ENCODE measurements at regions not wholly inside any gene's neighbourhood (a gene's known extent, or its start where the extent isn't known, plus 50 kb on each side); places are given as distances from the start of the nearest gene placed in this dataset.

DNA sequence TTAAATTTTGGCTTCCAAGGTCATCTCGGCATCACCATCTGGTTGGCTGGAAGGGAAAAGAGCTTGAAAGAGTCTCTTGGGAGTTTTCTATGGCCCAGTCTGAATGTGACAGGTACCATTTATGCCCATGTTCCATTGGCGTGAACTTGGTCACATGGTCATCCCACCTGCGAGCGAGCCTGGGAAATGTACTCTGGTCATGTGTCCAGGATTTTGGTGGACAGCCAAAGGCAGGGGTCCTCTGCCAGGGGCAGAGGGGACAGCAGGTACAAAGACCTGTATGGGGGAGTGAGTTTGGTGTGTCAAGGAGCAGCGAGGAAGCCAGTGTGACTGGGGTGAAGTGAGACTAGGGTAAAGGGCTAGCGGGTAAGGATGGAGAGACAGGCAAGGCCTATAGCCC is 112.6 kb downstream of the CDC5L start:
- Histone ChIP-seq H3K4me1 (ENCODE audit: control insufficient read depth, insufficient read depth, low read length, poor library complexity, severe bottlenecking) (no peaks in the 10 kb centered on the region), H3K36me3 (ENCODE audit: control insufficient read depth, insufficient read depth, low read length) (no peaks in the 10 kb centered on the region), H3K27ac (ENCODE audit: low read depth, low read length, severe bottlenecking) (no peak overlapping the region), H3K4me3 (ENCODE audit: extremely low read depth, insufficient read depth, low read length, poor library complexity, severe bottlenecking) (no peak overlapping the region), H3K9me3 (ENCODE audit: control insufficient read depth, low read length) (no peaks in the 10 kb centered on the region)
- WGBS, 2 experiments (ENCODE audit: insufficient coverage in 2 of 2): 96 to 97% methylated on average over 4 to 5 of the region's 6 CpGs

DNA sequence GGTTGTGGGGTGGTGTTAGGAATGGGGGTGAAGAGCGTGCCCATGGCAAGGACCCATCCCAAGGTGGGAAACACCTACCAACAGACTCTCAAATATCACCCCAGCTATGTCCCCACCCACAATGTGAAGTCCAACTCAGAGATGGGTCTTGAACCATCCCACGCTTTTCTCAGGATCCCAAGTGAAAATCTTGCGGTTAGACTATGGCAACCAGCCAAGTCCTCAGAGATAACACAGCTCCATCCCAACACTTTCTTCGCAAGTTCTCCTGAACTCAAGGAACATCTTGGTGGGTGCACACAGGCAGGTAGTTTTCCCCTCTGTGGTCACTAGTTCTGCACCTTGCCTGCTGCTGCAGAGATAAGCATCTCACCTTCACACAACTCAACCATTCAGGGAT is 116.0 kb downstream of the CDC5L start:
- no peaks in the 10 kb centered on the region for H3K36me3 ChIP-seq (ENCODE audit: control insufficient read depth, insufficient read depth, low read length)
- H3K4me1 ChIP-seq (ENCODE audit: control insufficient read depth, insufficient read depth, low read length, poor library complexity, severe bottlenecking): no peaks in the 10 kb centered on the region
- H3K27ac ChIP-seq (ENCODE audit: low read depth, low read length, severe bottlenecking): no peak overlapping the region
- 80 to 100% methylated on average over 2 to 3 of the region's 4 CpGs for WGBS, 2 experiments (ENCODE audit: insufficient coverage in 2 of 2)
- no peak overlapping the region for H3K4me3 ChIP-seq (ENCODE audit: extremely low read depth, insufficient read depth, low read length, poor library complexity, severe bottlenecking)
- no peaks in the 10 kb centered on the region for H3K9me3 ChIP-seq (ENCODE audit: control insufficient read depth, low read length)

DNA sequence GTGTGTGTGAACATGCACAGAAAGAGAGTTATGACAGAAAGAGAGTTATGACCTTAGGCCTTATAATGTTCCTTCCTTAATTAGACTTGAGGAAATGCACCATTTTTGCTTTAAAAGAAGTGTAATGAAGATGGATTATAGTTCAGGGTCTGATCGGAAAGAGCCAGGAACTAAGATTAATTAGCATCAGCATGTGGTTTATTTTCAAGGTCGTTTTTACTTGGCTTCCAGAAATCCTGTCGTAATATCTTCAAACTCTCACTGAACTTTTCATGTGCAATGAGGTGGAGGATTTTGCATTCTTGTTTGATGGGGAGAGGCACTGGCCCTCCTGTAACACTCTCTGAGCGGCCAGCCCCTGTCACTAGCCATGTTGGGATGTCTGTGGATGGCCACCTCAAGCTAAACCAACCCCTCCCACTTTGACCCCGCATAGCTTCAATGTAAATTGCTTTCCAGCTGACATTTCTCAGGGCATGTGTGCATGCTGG is 116.8 kb downstream of the CDC5L start:
- Histone ChIP-seq H3K36me3 (ENCODE audit: control insufficient read depth, insufficient read depth, low read length) (no peaks in the 10 kb centered on the region), H3K27ac (ENCODE audit: low read depth, low read length, severe bottlenecking) (no peak overlapping the region), H3K9me3 (ENCODE audit: control insufficient read depth, low read length) (no peaks in the 10 kb centered on the region), H3K4me1 (ENCODE audit: control insufficient read depth, insufficient read depth, low read length, poor library complexity, severe bottlenecking) (no peaks in the 10 kb centered on the region), H3K4me3 (ENCODE audit: extremely low read depth, insufficient read depth, low read length, poor library complexity, severe bottlenecking) (no peak overlapping the region)
- whole genome bisulfite sequencing, 2 experiments (ENCODE audit: insufficient coverage in 2 of 2): 89 to 100% methylated on average over 1 of the region's 5 CpGs

DNA sequence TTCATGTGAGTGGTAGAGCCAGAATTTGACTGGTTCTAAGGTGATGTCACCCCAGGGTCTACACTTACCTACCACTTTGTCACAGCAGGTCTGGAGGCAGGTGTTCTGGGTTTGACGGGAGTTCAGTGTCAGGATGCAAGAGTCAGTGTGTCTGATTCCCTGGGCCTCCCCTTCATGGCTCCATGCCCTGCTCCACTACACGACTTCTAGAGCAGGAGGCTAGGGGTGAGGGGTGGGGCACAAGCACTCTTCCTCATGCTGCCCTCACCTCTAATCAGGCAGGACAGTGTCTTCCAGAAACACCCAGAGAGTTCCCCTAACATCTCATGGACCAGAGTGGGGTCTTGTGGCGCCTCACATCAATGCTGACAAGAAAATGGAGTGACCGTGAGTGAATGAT is 118.2 kb downstream of the CDC5L start:
- WGBS, 2 experiments (ENCODE audit: insufficient coverage in 2 of 2): 78 to 100% methylated on average over 2 to 3 of the region's 4 CpGs
- no peak overlapping the region for H3K4me3 ChIP-seq (ENCODE audit: extremely low read depth, insufficient read depth, low read length, poor library complexity, severe bottlenecking)

DNA sequence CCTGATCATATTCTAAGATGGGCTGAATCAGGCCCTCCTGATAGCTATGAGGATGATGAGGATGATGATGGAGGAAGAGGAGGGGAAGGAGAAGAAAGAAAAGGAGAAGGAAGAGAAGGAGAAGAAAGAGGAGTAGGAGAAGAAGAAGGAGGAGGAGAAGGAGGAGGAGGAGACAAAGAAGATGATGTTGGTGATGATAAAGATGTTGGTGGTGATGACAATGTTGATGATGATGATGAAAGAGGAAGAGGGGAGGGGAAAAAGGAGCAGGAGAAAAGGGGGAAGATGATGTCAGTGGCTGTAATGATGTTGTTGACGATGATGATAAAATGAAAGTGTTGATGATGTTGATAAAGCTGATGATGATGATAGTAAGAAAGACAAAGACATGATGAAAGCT is 119.5 kb downstream of the CDC5L start:
- H3K9me3 ChIP-seq (ENCODE audit: control insufficient read depth, low read length): no peaks in the 10 kb centered on the region
- no peaks in the 10 kb centered on the region for H3K36me3 ChIP-seq (ENCODE audit: control insufficient read depth, insufficient read depth, low read length)
- H3K4me1 ChIP-seq (ENCODE audit: control insufficient read depth, insufficient read depth, low read length, poor library complexity, severe bottlenecking): no peaks in the 10 kb centered on the region
- H3K27ac ChIP-seq (ENCODE audit: low read depth, low read length, severe bottlenecking): no peak overlapping the region
- no peak overlapping the region for H3K4me3 ChIP-seq (ENCODE audit: extremely low read depth, insufficient read depth, low read length, poor library complexity, severe bottlenecking)
- 88 to 100% methylated on average over 1 of the region's 1 CpG for WGBS, 2 experiments (ENCODE audit: insufficient coverage in 2 of 2)

More for the DNA sequence above, 118.2 kb downstream of the CDC5L start:
- no peaks in the 10 kb centered on the region for H3K4me1 ChIP-seq (ENCODE audit: control insufficient read depth, insufficient read depth, low read length, poor library complexity, severe bottlenecking)
- H3K9me3 ChIP-seq (ENCODE audit: control insufficient read depth, low read length): no peaks in the 10 kb centered on the region
- H3K27ac ChIP-seq (ENCODE audit: low read depth, low read length, severe bottlenecking): no peak overlapping the region
- no peaks in the 10 kb centered on the region for H3K36me3 ChIP-seq (ENCODE audit: control insufficient read depth, insufficient read depth, low read length)

DNA sequence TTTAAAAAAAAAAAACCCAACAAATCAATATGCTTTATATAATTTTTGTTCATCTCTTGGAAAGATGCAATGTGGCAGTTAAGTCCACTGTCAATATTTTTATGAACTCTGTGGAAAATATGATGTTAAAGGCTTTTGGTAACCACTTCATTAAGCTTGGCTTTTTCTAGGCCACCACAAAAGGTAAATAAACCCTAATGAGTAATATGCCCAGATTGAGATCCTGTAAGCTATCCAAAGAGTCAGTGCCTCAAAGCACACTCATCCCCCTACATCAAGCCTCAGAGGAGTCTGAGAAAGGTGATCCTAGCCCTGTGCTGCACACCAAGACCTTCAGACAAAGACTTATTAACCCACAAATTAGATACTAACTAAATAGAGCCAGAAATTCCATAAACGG is 121.1 kb downstream of the CDC5L start:
- Histone ChIP-seq H3K27ac (ENCODE audit: low read depth, low read length, severe bottlenecking) (no peak overlapping the region), H3K36me3 (ENCODE audit: control insufficient read depth, insufficient read depth, low read length) (no peaks in the 10 kb centered on the region), H3K9me3 (ENCODE audit: control insufficient read depth, low read length) (no peaks in the 10 kb centered on the region), H3K4me1 (ENCODE audit: control insufficient read depth, insufficient read depth, low read length, poor library complexity, severe bottlenecking) (no peaks in the 10 kb centered on the region), H3K4me3 (ENCODE audit: extremely low read depth, insufficient read depth, low read length, poor library complexity, severe bottlenecking) (no peak overlapping the region)
- WGBS, 2 experiments (ENCODE audit: insufficient coverage in 2 of 2): no CpG with 5 or more reads among the region's 1 CpG

DNA sequence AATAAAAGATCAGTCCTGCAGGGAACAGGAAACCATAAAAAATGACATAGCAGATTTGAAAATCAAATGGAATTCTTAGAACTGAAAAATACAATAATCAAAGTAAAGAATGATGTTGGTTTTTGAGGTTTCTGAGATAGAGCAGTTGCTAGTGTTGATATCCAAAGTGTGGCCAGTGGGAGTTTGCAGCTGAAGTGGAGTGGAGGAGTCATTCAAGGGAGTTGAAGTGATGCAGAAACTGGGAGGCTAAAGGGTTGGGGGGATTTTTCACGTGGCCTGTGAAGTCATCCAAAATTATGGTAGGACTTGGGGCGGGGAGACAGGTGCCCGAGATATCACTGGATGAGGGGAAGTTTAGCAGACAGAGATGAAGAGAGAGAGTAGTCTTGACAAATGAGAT is 123.6 kb downstream of the CDC5L start:
- Histone ChIP-seq H3K4me3 (ENCODE audit: extremely low read depth, insufficient read depth, low read length, poor library complexity, severe bottlenecking) (no peak overlapping the region), H3K4me1 (ENCODE audit: control insufficient read depth, insufficient read depth, low read length, poor library complexity, severe bottlenecking) (no peaks in the 10 kb centered on the region), H3K36me3 (ENCODE audit: control insufficient read depth, insufficient read depth, low read length) (no peaks in the 10 kb centered on the region), H3K27ac (ENCODE audit: low read depth, low read length, severe bottlenecking) (no peak overlapping the region), H3K9me3 (ENCODE audit: control insufficient read depth, low read length) (no peaks in the 10 kb centered on the region)
- WGBS, 2 experiments (ENCODE audit: insufficient coverage in 2 of 2): 75 to 89% methylated on average over 3 of the region's 3 CpGs

DNA sequence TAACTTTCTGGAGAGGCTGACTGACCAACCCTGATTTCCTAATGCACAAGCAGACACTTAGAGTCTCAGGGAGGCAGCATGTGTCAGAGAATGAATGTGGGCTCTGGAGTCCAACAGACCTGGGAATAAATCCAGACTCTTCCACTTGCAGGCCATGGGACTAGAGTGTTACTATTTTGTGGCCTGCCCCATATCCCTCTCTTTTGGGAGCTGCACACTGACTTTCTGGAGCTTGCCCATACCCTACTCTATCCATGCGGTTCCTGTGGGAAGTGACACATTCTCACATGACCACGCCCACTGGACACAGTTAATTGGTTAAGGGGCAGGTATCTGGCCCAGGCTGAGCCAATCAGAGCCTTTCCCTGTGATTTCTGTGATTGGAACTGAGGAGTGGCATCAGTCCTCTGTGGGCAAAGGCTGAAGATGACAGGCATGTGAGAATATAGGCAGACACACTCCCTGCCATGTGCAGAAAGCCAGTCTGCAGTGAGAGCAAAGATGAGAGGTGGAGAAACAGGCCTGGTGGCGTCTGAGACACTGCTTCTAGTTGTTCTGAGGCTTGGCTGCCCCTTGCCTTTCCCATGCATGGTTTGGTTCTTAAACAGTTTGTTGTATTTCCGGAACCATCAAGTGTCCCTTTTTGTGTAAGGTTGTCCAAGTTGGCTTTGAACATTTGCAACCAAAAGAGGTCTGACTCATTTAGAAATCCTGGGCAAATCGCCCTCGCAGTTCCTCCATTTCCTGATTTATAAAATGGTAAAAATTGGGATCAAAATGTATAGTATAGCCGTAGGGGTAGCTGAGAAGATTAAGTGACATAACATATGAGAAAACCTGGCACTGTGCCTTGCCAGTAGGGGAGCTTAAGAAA is 125.6 kb downstream of the CDC5L start:
- Histone ChIP-seq H3K27ac (ENCODE audit: low read depth, low read length, severe bottlenecking) (no peak overlapping the region), H3K9me3 (ENCODE audit: control insufficient read depth, low read length) (no peaks in the 10 kb centered on the region), H3K4me1 (ENCODE audit: control insufficient read depth, insufficient read depth, low read length, poor library complexity, severe bottlenecking) (no peaks in the 10 kb centered on the region), H3K4me3 (ENCODE audit: extremely low read depth, insufficient read depth, low read length, poor library complexity, severe bottlenecking) (no peak overlapping the region), H3K36me3 (ENCODE audit: control insufficient read depth, insufficient read depth, low read length) (no peaks in the 10 kb centered on the region)
- 88 to 96% methylated on average over 5 of the region's 7 CpGs for WGBS, 2 experiments (ENCODE audit: insufficient coverage in 2 of 2)

DNA sequence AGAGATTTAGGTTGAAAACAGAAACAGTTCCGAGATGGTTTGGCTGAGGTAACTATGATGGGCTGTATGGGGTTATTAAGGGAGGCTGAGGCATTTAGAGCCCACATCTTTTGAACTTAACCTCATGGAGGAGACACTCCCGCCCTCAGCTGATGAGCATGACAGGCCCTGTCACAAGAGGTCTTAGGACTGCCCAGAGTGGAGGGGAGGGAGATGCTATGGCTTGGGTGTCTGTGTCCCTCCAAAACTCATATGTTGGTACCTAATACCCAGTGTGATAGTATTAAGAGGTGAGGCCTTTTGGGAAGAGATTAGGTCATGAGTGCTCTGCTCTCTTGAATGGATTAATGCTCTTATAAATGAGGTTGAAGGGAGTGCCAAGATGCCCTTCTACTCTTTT is 126.6 kb downstream of the CDC5L start:
- no peak overlapping the region for H3K27ac ChIP-seq (ENCODE audit: low read depth, low read length, severe bottlenecking)
- no peaks in the 10 kb centered on the region for H3K9me3 ChIP-seq (ENCODE audit: control insufficient read depth, low read length)
- H3K4me3 ChIP-seq (ENCODE audit: extremely low read depth, insufficient read depth, low read length, poor library complexity, severe bottlenecking): no peak overlapping the region
- 96 to 100% methylated on average over 1 to 2 of the region's 2 CpGs for WGBS, 2 experiments (ENCODE audit: insufficient coverage in 2 of 2)
- no peaks in the 10 kb centered on the region for H3K36me3 ChIP-seq (ENCODE audit: control insufficient read depth, insufficient read depth, low read length)
- H3K4me1 ChIP-seq (ENCODE audit: control insufficient read depth, insufficient read depth, low read length, poor library complexity, severe bottlenecking): no peaks in the 10 kb centered on the region

DNA sequence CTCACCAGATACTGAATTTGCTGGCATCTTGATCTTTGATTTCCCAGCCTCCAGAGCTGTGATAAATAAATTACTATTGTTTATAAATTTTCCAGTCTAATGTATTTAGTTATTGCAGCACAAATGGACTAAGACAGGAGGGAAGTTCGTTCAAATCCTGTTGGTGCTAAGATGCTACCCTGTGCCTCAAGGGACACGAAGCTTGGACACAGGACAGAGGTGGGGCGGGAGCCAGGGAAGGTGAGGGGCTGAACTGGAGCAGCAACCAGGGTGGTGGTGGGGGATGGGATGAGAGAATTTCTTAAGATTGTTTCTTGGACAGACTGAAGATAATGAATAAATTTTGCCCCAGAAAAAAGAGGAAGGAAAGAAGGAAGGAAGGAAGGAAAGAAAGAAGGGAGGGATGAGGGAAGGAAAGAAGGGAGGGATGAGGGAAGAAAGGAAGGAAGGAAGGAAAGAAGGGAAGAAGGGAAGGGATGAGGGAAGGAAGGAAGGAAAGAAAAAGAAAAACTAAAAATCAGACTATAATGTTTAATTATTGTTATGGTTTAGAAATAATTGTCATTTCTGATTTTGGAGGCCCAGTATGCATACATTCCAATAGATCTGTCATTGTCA is 127.2 kb downstream of the CDC5L start:
- H3K4me1 ChIP-seq (ENCODE audit: control insufficient read depth, insufficient read depth, low read length, poor library complexity, severe bottlenecking): no peaks in the 10 kb centered on the region
- no peaks in the 10 kb centered on the region for H3K36me3 ChIP-seq (ENCODE audit: control insufficient read depth, insufficient read depth, low read length)
- no peaks in the 10 kb centered on the region for H3K9me3 ChIP-seq (ENCODE audit: control insufficient read depth, low read length)
- 90 to 100% methylated on average over 3 of the region's 3 CpGs for WGBS, 2 experiments (ENCODE audit: insufficient coverage in 2 of 2)
- H3K4me3 ChIP-seq (ENCODE audit: extremely low read depth, insufficient read depth, low read length, poor library complexity, severe bottlenecking): no peak overlapping the region
- no peak overlapping the region for H3K27ac ChIP-seq (ENCODE audit: low read depth, low read length, severe bottlenecking)

DNA sequence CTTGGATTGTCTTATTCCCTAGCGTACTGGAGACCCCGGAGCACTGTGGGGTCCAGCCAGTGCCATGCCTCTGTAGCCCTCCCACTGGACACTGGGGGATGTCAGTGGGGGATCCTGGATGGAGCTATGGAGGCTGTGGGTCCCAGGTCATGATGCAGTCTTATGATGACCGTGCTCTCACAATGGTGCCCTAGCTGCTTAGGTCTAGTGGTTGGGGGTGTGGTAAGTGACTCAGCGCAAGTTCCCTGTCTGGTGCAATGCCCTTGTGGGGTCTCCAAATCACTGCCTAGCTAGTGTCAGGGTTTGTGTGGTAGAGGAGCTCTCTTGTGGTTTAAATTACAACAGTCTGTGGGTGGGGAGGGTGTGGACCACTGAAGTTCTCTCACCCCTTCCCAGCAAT is 135.4 kb downstream of the CDC5L start:
- no peak overlapping the region for H3K4me3 ChIP-seq (ENCODE audit: extremely low read depth, insufficient read depth, low read length, poor library complexity, severe bottlenecking)
- H3K9me3 ChIP-seq (ENCODE audit: control insufficient read depth, low read length): peaks cover 13% of the 10 kb centered on the region
- no peaks in the 10 kb centered on the region for H3K36me3 ChIP-seq (ENCODE audit: control insufficient read depth, insufficient read depth, low read length)
- 82 to 95% methylated on average over 3 of the region's 4 CpGs for WGBS, 2 experiments (ENCODE audit: insufficient coverage in 2 of 2)
- no peaks in the 10 kb centered on the region for H3K4me1 ChIP-seq (ENCODE audit: control insufficient read depth, insufficient read depth, low read length, poor library complexity, severe bottlenecking)
- H3K27ac ChIP-seq (ENCODE audit: low read depth, low read length, severe bottlenecking): no peak overlapping the region
